GM11168 (cell line): ENCODE measurements at regions not wholly inside any gene's neighbourhood (a gene's known extent, or its start where the extent isn't known, plus 50 kb on each side); places are given as distances from the start of the nearest gene placed in this dataset.

ENCODE experiments used
- in situ Hi-C: fragments of 300-500 bp; cut with MboI; formaldehyde crosslinking; loops from one replicate; pipeline ENCODE4 v1.12.0; 2022; ENCODE audit warnings: low sequenced_read_pairs; ENCODE audit not compliant: unreplicated experiment

DNA sequence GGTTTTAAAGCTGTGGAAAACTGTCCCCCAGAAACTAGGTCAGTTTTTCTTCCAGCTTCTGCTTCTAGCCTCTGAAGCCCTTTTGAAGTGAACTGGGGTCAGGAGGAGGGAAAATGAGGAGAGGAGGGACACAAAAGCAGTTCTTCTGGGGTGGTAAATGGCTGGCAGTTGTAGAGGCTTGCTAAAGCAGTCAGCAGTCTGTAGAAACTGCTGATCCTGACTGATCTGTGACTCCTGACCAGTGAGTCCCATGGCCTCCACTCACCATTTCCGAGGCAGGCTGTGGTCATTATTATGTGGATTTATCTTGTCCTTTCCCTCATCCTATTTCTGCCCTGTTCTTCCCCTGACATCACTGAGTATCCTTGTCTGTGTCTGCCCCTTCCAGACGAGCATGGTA, 276.4 kb upstream of the ROPN1 start:
- in situ Hi-C loops = no loop called here

DNA sequence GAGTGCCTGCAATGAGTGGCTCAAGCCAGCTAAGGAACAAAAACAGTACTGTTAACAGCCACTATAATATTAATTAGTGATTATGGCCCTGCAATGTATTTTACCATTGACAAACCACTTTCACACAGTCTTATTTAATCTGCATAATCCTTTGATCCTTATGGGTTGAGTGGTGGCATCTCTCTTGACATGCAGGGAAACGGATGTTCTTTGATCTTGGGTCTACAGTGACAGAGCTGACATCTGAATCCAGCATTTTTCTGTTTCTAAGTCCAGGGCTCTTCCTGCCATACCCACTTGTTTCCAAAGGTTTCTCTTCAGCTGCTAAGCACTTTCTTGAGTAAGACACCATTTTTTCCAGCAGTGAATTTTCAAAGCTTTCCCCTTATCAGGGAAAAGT, 277.7 kb upstream of the ROPN1 start:
- in situ Hi-C loops = no loop called here

DNA sequence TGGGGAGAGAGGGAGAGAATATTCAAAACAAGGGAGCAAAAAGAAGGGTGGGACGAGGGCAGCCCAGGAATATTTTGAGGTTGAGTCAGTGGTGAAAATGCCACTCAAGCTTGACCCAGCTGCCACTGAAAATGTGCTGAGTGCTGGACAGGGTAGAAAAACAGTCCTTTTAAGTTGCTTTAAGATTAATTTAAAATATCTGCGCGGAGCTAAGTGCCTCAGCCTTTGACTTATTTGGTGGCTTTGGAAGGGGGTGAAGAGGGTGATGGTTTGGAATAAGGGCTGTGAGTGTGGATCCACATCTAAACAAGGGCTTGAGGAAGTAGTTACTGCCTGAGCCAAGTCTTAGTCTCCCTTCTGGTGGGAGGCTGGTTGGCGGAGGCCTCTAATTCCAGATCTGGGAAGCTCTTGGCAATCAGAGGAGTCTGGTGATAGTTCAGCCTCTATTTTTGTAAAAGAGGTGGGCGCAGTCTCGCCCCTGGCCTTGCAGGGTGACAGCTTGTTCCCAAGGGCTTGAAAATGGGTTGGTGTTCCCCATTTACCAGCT, 280.8 kb upstream of the ROPN1 start:
- in situ Hi-C loops = no loop called here

DNA sequence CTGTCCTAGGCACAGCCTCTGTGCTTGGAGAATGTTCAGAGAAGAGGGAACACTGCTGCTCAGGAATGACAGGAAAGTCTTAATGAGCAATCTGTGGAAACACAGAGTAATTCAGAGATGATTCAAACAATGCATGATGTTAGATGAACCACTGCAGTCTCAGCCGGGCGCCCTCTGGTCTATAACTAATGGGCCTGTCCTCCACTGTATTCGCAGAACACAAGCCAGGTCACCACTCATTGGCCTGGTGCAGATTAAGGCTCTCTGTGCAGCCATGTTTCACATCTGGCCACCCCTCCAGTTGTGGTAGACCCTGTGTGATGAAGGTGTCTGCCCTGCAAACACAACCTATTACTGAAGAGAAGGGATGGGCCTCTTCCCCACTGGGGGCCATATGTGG, 281.7 kb upstream of the ROPN1 start:
- in situ Hi-C loops = no loop called here

DNA sequence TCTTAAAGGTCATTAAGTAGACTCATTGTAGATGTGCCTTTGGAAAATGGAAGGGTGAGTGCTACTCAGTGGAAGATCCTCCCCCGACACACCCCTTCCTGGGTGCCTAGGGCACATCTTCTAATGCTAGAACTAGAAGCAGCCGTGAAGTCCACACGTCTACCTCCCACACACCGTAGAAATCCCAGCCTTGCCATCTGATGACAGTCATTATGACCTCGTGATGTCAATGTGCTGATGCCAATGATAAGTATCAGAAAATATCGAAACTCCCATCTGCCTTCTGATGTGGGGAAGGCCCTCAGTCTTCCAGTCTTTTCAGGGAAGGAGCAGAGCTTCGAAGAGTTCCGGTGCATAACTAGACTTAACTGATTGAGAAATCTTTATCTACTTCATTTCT, 282.1 kb upstream of the ROPN1 start:
- in situ Hi-C loops = no loop called here

DNA sequence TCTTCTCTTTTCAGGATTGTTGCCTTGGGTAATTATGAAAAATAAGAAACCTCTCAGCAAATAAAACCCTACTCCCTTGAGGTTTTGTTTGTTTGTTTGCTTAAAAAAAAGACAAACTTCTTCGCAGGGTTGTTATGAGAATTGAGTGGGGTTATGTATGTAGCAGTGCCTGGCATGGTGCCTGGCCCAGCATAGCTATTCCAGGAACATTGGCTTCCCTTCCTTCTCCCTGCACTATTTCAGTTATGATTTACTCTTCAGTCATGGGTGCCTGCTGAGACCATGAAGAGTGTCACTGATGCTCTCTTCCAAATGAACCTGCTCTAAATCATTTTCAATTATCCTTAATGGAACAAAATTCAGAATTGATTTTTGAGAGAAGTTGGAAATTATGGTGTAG, 283.5 kb upstream of the ROPN1 start:
- in situ Hi-C loops = no loop called here

DNA sequence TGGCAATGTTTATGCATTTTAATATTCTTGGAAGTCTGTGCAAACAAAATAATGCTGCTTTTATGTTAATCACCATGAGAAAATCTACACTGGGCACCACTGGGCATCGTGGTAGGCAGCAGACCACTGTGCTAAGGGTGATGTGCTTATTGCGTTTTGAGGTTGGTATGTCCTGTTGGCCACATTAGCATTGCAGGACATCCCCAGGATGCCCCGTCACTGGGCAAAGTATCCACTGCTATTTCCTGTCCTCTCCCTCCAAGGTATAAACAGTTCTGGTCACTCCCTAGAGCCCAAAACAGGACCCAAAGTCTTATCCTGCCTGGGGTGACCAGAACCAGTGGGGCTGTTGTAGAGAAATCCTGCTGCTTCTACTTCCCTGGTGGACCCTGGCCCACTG, 284.2 kb upstream of the ROPN1 start:
- in situ Hi-C loops = no loop called here

DNA sequence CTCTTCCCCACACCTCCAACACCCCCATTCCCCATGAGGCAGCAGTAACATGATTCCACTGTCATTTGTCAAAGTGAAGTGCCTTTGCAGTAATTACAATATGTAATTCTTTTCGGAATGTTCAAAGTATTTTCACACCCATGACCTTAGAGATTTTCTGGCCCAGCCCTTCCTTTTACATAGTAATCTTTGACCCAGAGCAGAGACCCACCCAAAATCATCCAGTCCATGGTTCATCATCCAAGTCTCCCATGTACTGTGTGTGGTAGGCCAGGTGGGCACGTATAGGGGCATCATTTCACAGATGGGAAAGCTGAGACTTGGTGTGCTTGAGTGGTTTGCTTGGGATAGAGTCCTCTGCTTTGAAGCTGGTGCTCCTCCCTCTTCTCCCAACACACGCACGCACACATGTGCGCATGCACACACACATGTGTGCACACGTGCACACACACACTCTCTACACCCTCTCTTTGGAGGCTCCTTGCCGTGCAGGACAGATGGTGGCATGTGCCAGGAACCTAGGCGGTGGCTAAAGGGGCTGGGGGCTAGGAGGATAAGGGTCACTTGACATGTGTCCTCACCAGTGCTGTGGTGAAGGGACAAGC, 284.7 kb upstream of the ROPN1 start:
- in situ Hi-C loops = no loop called here

DNA sequence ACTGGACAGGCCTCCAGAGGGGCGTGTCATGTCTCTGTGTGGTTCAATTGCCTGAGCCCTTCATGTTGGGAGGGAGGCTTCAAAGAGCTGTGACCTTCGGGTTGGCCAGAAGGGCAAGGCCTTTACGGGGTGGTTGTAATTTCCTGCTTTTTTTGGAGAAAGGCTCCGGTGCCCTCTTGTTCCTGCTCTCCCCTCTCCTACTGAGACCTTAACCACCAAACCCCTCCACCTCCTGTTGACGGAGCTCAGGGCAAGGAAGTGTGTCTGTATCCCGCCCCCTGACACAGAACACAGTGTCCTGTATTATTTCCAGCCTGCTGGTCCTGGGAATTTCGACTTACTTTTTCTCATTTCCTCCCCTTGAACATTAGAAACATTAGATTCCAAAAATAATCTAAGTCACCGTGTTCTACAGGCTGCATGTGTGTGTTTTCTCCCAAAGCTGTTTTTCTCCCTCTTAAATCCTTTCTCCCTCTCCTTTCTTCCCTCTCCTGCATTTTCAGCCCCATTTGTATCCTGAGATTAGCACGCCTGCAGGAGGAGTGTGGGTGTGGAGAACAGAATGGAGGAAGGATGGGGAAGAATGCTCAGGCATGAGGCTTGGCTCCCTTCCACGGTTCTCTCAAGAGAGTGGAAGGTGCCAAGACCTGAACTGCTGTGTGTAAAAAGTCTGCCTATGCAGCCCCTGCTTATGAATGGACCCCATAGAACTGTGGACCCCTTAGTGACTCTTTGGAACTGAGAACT, 285.4 kb upstream of the ROPN1 start:
- in situ Hi-C loops = no loop called here

DNA sequence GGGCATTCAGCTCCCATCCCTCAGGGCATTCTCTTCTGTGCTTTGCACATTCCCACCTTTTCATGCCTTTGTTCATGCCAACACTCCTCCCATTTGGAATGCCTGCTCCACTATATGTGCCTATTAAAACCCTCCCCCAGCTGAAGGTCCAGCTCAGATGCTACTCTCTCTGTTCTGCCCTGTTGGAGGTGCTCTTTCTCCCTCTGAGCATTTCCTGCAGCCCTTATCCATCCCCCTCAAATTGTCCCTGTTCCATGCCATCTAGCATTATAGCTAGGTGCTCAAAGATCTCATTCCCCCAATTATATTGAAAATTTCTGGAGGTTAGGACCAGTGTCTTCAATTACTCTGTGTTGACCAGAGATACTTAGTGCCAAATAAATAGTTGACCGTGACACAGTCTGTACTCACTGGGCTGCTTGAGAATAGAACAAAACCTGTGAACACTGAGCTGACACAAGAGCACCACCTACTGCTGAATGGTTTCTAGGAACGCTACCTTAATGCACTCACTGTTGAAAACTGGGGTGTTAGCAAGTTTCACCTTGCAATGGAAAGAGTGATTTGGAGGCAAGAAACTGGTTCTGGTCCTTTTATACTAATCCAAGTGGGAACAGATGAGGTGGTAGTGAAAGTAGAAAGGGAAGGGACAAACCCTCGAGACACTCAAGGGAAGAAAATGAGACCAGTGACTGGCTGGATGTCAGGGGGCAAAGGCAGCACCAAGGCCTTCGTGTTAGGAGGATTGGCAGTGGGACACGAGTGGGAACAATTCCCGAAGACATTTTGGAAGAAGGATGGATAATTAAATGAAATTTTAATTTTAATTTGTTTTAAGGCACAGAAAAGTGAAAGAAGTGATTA, 289.8 kb upstream of the ROPN1 start:
- in situ Hi-C loops = loop anchor here (10.0 kb wide), 1 partner anchor 197 kb away; no protein-coding TSS in a partner anchor

DNA sequence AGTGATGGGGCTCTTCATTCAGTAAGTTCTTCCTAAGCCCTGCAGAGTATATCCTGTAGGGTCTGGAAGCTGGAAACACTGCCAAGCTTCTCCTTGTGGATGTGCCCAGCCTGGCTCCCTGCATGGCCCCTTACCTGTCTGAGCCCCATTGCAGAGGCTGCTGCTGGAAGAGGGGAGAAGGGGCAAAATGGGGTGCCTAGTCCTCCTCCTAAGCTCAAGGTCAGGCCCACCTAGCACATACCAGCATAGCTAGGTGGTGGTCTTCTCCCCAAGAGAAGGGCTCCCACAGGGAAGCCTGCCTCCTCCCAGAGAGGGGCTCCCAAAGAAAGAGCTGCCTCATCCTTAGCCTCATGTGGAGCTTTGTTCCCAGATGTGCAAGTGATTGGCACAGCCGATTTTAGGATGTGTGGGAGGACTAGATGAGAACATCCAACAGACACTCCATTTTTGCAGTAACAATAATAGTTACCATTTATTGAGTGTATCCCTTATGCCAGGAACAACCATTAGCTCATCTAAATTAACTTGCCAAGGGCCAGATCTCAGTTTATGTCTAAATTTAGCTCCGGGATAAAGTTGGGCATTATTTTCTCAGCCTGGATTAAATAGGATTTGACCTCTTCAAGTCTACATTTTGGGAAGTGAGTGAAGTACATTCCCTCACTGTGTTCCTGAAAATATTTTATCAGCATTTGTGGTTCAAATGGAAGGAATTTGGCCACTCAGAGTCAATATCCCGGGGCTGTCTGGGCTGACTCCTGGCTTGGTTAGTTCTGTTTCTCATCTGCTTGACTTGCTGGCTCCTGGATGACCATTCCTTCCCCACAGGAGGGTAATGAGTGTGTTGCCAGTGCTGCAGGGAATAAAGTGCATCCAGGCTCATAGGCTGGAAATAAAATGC, 291.1 kb upstream of the ROPN1 start:
- in situ Hi-C loops = loop anchor here (10.0 kb wide), 1 partner anchor 198 kb away; no protein-coding TSS in a partner anchor

DNA sequence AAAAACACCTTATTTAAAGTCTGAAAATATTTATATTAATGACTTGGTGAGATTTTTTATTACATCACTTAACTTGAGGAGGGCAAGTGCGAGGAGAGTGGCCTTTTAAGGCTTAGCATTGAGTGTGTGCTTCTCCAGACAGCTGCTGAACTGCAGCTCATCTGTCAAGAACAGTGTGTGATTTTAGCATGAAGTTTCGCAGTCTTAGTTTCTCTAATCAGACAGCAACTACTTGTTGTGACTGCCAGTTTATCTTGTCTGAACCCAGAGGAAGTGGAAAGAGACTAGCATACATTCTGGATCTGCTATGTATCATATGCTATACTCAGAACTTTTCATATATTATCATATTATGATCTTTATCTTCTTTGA, 291.7 kb upstream of the ROPN1 start:
- in situ Hi-C loops = loop anchor here (10.0 kb wide), 1 partner anchor 199 kb away; no protein-coding TSS in a partner anchor

DNA sequence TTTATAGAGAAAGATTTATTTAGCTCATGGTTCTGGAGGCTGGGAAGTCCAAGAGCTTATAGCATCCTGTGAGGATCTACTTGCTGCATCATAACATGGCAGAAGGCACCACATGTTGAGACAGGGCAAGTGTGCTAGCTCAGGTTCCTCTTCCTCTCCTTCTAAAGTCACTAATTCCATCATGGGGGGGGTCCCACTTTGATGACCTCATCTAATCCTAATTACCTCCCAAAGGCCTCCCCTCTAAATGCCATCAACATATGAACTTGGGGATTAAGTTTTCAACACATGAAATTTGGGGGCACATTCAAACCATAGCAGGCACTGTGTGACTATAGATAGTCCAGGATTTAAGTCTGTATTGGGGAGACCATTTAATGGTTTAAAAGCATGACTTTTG, 297.1 kb upstream of the ROPN1 start:
- in situ Hi-C loops = loop anchor here (10.0 kb wide), 1 partner anchor 204 kb away; no protein-coding TSS in a partner anchor

DNA sequence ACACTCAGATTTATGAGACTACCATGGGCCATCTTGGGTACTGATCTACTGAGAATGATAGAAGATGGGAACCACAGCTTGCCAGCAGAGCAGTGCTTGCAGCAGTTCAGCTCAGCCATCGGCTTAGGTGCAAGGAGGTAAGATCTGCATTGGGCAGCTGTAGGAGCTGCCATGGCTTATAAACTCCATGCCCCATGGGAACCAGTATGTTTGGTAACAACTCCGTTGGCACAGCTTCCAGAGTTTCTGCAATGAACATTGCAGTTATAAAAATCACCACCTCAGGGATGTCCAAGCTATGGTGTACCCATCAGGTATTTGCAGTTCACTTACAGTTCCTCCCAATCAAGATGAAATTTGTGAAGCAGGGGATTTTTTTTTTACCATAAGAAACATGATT, 299.1 kb upstream of the ROPN1 start:
- in situ Hi-C loops = no loop called here

DNA sequence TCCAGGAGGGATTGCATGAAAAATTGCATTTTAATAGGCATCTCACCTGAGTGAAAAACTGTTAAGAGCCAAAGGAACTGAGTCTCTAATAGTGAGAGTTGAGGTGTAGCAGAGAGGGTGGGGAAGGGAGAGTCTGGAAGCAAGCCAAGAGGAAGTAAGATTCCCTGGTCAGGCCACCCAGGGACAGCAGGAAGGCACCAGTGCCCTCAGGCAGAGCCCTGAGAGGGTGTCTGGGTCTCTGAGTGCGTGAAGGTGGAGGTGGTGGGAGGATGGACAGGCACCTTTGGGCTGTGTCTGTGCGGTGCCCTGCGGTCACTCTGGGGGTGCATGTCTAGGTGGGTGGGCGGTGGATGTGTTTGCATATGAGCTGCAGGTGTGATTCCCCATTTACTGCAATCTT, 300.4 kb upstream of the ROPN1 start:
- in situ Hi-C loops = no loop called here

DNA sequence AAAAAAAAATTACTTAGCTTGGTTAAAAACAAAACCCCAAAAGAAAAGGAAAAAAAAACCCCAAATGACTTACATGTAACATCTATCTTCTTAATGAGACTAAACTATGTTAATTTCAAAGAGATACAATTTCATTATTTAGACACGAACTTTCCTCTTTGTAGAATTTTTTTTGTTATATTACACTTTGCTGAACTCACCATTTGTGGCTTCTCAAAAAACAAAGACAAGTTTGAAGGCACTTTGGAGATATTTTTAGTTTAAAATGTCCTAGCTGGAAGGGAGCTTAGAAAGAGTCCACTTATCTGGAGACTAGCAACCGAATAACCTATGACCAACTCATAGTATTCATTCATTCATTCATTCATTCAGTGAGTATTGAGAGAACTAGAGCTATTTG, 301.7 kb upstream of the ROPN1 start:
- in situ Hi-C loops = no loop called here

DNA sequence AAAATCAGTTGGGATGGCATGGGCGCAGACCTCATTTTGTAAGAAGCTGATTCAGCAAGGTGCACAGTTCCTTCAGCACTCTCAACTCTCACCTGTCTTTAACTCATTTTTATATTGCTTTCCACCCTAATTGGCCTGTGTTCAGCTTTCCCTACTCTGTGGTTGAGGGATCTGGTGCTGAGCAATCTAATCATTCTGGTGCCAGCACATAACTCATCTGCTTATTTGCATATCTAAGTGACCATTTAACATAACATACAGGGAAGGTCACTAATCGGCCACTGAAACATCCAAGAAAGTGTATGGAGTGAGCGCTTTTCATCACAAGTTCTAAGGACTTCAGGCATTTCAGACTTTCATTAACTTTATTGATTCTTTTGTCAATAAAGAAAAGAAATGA, 303.4 kb upstream of the ROPN1 start:
- in situ Hi-C loops = no loop called here

DNA sequence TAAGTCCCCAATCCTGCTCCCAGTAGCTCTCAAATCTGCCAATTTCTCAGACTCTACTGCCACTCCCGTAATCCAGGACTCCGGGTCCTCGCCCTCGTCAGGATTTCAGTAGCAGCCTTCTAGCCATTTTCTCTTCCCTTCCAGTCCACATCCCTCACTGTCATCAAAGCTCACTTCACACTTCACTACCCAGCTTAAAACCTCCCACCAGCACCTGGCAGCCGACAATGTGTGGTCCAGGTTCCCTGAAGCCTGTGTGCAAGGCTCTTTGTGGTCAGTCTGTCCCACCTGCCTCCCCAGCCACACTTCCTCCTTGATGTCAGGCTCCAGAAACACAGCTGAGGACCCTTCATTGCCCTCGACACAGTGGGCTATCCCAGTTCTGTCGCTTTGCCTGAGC, 304.5 kb upstream of the ROPN1 start:
- in situ Hi-C loops = no loop called here

DNA sequence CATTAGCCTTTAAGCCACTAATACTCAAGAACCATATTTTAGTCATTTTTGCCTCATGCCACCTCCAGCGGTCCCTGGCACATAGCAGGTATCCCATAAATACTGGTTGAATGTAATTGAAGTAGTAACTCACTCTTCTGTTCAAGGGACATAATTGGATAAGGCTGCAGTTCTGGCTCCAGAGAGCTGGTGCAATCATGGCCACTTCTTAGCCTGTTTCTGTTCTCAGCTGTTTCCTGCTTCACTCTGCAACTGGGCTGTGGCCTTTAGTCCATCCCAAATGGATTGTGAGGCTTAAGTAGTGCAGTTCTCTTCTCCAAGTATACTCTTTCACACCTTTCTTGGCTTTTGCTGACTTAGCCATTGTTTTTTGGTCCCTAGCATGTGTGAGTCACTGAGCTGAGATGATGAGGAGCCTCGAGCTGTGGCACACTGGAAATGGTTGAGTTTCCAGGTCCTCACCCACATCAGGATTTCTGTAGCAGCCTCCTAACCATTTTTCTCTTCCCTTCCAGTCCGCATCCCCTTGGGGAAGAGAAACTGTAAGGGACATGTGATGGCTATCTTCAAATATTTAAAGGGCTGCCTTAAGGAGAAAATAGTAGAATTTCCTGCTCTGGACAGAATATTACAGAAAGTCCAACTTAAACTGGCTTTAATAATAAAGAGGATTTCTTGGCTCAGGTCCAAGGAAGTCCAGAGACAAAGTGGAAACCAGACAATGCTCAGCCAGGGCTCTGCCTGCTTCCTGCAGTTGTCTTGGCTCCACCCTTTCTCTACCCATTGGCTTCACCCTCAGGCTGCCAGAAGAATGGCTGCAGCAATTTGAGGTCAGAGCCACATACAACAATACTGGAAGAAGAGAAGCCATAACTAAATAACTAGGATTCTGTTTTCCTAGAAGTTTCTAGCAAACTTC, 305.4 kb upstream of the ROPN1 start:
- in situ Hi-C loops = no loop called here
